ENCODE measurements at regions not wholly inside any gene's neighbourhood (a gene's known extent, or its start where the extent isn't known, plus 50 kb on each side); places are given as distances from the start of the nearest gene placed in this dataset.

DNA sequence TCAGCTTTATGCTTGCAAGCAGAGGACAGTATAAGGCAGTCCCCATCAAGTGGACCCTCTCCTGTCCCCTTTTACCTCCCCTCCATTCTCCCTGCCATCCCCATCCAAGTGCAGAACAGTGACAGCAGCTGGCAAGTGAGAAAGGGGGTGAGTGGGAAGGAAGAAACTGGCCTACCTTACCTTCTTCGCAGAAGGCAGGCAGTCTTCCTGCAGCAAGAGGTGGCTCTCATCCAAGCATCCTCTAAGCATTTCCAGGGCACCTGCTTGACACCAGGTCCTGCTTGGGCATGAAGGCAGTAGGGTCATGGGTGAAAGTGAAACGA, 77.3 kb upstream of the SH3PXD2B start:
- no peak for DNase-seq (ENCODE audit: low read depth)
- TF ChIP-seq CTCF (IDR thresholded peaks at IDR 0.05; ENCODE audit: control insufficient read depth, insufficient read depth, low read depth, low read length, missing control alignments): no peak
- no peak overlapping the region for H3K4me3 ChIP-seq (ENCODE audit: control insufficient read depth, low read depth, low read length)

DNA sequence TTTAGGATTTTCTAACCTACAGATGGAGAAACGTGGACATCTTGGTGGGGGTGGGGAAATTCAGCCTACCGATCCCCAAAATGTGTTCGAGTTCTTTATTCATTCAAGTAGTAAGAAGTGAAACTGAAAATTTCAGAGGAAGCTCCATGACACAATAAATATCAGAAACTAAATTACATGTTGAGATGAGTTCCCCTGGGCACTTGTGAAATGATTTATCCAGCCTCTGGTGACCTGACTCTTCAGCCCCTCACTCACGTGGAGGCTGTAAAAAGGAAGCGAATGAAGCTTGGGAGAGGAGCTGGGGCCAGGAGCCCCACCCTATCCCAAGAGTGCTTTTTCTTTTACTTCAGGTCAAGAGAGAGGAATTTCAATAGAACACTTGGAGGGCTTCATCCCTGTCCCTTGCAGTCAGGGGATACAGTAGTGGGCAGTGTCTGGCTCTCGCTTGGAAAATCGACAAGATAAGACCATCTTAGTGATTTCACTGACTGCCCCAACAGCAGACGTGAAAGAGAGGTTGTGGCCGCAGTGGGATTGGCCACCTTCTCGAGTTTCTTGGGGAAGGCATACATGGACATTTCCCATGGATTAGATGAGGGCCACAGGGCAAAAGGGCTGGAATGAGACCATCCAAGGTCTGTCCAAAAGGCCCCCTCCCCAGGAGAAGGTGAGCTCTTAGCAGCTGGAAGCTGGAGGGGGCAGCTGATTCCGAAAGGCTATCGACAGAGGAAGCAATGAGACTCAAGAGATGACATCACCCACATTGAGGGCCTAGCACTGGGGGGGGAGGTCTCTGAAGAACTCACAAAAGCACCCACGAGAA, 76.8 kb upstream of the SH3PXD2B start:
- TF ChIP-seq CTCF (IDR thresholded peaks at IDR 0.05; ENCODE audit: control insufficient read depth, insufficient read depth, low read depth, low read length, missing control alignments): no peak
- H3K4me3 ChIP-seq (ENCODE audit: control insufficient read depth, low read depth, low read length): no peak overlapping the region

DNA sequence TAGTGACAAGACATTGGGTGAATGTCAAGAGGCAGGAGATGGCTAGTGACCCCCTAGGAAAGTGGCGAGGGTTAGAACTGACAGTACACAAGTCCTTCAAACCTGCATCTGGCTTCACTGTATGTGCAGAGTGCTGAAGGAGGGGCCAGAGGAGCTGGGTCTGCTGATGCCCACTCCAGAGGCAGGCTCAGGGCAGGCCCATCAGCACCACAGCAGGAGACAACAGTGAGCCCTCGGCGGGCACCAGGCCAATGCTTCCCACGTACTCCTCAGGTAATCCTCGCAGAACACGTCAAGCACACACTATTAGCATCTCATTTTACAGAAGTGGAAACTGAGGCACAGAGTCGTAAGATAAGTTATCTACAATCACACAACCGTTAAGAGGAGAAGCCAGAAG, 76.1 kb upstream of the SH3PXD2B start:
- no peak overlapping the region for H3K4me3 ChIP-seq (ENCODE audit: control insufficient read depth, low read depth, low read length)
- no peak for DNase-seq (ENCODE audit: low read depth)
- TF ChIP-seq CTCF (IDR thresholded peaks at IDR 0.05; ENCODE audit: control insufficient read depth, insufficient read depth, low read depth, low read length, missing control alignments): no peak

More for the DNA sequence above, 76.8 kb upstream of the SH3PXD2B start:
- no peak for DNase-seq (ENCODE audit: low read depth)

DNA sequence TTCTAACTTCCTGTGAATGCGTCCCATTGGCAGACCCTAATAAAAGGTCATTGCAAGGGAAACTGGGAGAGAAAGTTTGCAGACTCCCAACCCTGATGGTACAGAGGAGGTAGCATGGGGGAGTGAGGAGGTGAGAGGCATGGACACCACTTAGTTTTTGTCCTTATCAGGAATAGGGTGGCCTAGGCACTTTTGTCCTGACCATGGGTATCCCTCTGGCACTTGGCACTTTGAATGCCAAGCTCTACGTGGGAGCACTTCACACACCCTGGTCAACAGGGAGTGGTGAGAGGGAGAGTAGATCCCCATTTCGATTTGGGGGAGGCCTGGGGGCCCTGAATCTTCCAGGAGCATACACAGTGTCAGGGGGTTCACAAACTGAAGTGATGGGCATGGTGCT, 75.6 kb upstream of the SH3PXD2B start:
- DNase-seq (ENCODE audit: low read depth): no peak
- H3K4me3 ChIP-seq (ENCODE audit: control insufficient read depth, low read depth, low read length): no peak overlapping the region
- TF ChIP-seq CTCF (IDR thresholded peaks at IDR 0.05; ENCODE audit: control insufficient read depth, insufficient read depth, low read depth, low read length, missing control alignments): no peak

DNA sequence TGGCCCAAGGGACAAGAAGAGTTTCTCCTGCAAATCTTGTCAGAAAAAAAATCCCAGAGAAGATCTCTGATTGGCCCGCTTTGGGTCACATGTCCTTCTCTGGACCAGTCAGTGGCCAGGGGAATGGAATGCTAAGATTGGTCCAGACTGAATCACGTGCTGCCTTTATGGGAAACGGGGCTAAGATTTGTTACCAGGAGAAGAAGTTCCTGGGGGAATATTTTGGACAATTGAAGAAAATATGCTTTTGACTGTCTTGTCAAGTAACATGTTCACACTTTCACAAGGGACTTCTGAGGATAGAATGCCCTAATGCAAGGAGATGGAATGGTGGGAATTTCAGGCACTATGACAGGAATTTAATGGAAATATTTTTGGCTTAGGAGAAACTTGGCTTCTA, 74.1 kb upstream of the SH3PXD2B start:
- H3K4me3 ChIP-seq (ENCODE audit: control insufficient read depth, low read depth, low read length): no peak overlapping the region
- no peak for DNase-seq (ENCODE audit: low read depth)
- no peak for TF ChIP-seq CTCF (IDR thresholded peaks at IDR 0.05; ENCODE audit: control insufficient read depth, insufficient read depth, low read depth, low read length, missing control alignments)

DNA sequence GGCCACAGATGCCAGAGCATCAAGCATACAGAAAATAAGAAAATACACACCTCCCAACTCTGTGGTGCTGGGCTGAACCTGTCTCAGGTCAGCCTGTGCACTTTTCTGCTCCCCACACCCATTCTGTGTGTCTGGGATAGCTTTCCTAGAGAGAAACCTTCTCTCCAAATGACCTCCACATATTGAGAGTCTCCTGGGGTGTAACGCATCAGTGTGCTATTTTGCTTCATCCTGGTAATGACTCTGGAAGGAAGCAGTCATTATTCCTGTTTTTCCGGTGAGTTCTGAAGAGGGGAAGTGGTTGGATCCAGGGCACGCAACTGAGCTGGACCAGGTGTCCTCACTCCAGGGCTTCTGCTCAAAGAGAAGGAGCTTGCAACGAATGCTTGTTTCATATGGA, 73.2 kb upstream of the SH3PXD2B start:
- no peak for TF ChIP-seq CTCF (IDR thresholded peaks at IDR 0.05; ENCODE audit: control insufficient read depth, insufficient read depth, low read depth, low read length, missing control alignments)
- no peak for DNase-seq (ENCODE audit: low read depth)
- H3K4me3 ChIP-seq (ENCODE audit: control insufficient read depth, low read depth, low read length): no peak overlapping the region

All from AG09309 (cell line).